Sigmoid colon (tissue), 4 donors: ENCODE measurements at regions not wholly inside any gene's neighbourhood (a gene's known extent, or its start where the extent isn't known, plus 50 kb on each side); places are given as distances from the start of the nearest gene placed in this dataset.

Experiments used
- CTCF ChIP-seq, 4 experiments: fragments of 450-650 bp in 3 of 4; fragments of 200-600 bp in 1 of 4; IDR thresholded peaks; one replicate each; pipeline ENCODE4 v1.5.1; 2016 to 2019; ENCODE audit warnings: antibody characterized with exemption in 4 of 4, mild to moderate bottlenecking in 3 of 4, moderate library complexity in 2 of 4
- EP300 ChIP-seq, 4 donors: sonication (generic); formaldehyde crosslinking; IDR thresholded peaks; one replicate each; pipeline ENCODE4 v1.6.1; 2017; ENCODE audit warnings: antibody characterized with exemption in 4 of 4
- POLR2A ChIP-seq, 2 donors: fragments of 450-650 bp; IDR thresholded peaks; one replicate each; pipeline ENCODE4 v1.6.1; 2016; ENCODE audit warnings: antibody characterized with exemption in 2 of 2, mild to moderate bottlenecking in 2 of 2, moderate library complexity in 2 of 2
- POLR2AphosphoS5 ChIP-seq, 4 donors: sonication (generic); formaldehyde crosslinking; IDR thresholded peaks; one replicate each; pipeline ENCODE4 v1.6.1; 2017; ENCODE audit warnings: antibody characterized with exemption in 4 of 4

DNA sequence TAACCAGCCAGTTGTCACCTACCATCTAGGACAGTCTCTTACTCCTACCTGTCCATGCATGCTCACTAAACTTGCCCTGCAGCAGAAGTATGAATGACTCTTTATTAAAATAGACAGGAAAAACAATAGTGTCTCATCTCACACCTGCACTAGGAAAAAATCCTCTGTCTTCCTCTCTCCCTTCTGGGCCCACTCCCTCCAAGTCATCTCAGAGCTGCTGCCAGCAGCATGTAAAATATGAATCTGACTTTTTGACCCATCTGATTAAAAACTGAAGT lies 93.5 kb upstream of the THBS1 start:
- TF ChIP-seq CTCF (IDR thresholded peaks at IDR 0.05) (no peak), EP300 (IDR thresholded peaks at IDR 0.05) (no peak), POLR2A (IDR thresholded peaks at IDR 0.05) (no peak), POLR2AphosphoS5 (IDR thresholded peaks at IDR 0.05) (no peak)
